WTC11 (cell line): ENCODE measurements at regions not wholly inside any gene's neighbourhood (a gene's known extent, or its start where the extent isn't known, plus 50 kb on each side); places are given as distances from the start of the nearest gene placed in this dataset.

ENCODE experiments used
- ATAC-seq: fragments of 200-7000 bp; cut with Tn5 transposase; 2 replicates; pipeline ENCODE4 v1.10.0; 2021; ENCODE audit warnings: mild to moderate bottlenecking, moderate library complexity
- CTCF ChIA-PET: fragments of 300-600 bp; sonication (Branson Sonifier 250); formaldehyde crosslinking; loops from one replicate; lab custom pipeline; 2021; ENCODE audit warnings: antibody characterized with exemption; lab: Charles Lee
- POLR2A ChIA-PET: fragments of 350-600 bp; sonication (Branson Sonifier 250); formaldehyde crosslinking; loops from one replicate; lab custom pipeline; 2021; ENCODE audit warnings: antibody characterized with exemption; lab: Charles Lee
- DNase-seq: peaks from one replicate; pipeline ENCODE4 v3.0.0; 2021; ENCODE audit warnings: low spot score
- H3K27ac Mint-ChIP-seq: 2 replicates; pipeline ENCODE4 v1.8.0; 2021; ENCODE audit warnings: mixed read lengths
- H3K27me3 Mint-ChIP-seq: 2 replicates; pipeline ENCODE4 v1.8.0; 2021; ENCODE audit warnings: low read depth, mild to moderate bottlenecking, moderate library complexity, mixed read lengths
- H3K36me3 Mint-ChIP-seq: 2 replicates; pipeline ENCODE4 v1.8.0; 2021; ENCODE audit warnings: mixed read lengths
- H3K4me1 Mint-ChIP-seq: 2 replicates; pipeline ENCODE4 v1.8.0; 2022; ENCODE audit warnings: mixed read lengths
- H3K4me3 Mint-ChIP-seq: 2 replicates; pipeline ENCODE4 v1.8.0; 2021; ENCODE audit warnings: mild to moderate bottlenecking, moderate library complexity, mixed read lengths
- H3K9me3 Mint-ChIP-seq: 2 replicates; pipeline ENCODE4 v1.8.0; 2021; ENCODE audit warnings: mixed read lengths
- ARID4B ChIP-seq: sonication (generic); formaldehyde crosslinking; IDR thresholded peaks from 2 replicates; pipeline ENCODE4 v1.8.0; 2023; ENCODE audit warnings: missing genetic modification reagents, mild to moderate bottlenecking, borderline replicate concordance
- CREM ChIP-seq: sonication (generic); formaldehyde crosslinking; IDR thresholded peaks from 2 replicates; pipeline ENCODE4 v1.8.1; 2022; ENCODE audit warnings: mild to moderate bottlenecking, missing genetic modification reagents, moderate library complexity
- ESRRA ChIP-seq: sonication (generic); formaldehyde crosslinking; IDR thresholded peaks from 2 replicates; pipeline ENCODE4 v1.8.1; 2022; ENCODE audit warnings: mild to moderate bottlenecking, missing genetic modification reagents, borderline replicate concordance
- ETV6 ChIP-seq: sonication (generic); formaldehyde crosslinking; IDR thresholded peaks from 2 replicates; pipeline ENCODE4 v1.8.1; 2022; ENCODE audit warnings: mild to moderate bottlenecking, missing genetic modification reagents
- GRHL2 ChIP-seq: fragments of 250-450 bp; sonication (Bioruptor Pico); IDR thresholded peaks from 2 replicates; pipeline ENCODE4 v1.8.0; 2022; ENCODE audit warnings: mild to moderate bottlenecking, moderate library complexity; ENCODE audit not compliant: insufficient replicate concordance, severe bottlenecking
- KAT7 ChIP-seq: sonication (generic); formaldehyde crosslinking; IDR thresholded peaks from 2 replicates; pipeline ENCODE4 v1.8.1; 2023; ENCODE audit warnings: missing genetic modification reagents, mild to moderate bottlenecking, borderline replicate concordance
- MLX ChIP-seq: sonication (generic); formaldehyde crosslinking; IDR thresholded peaks from 2 replicates; pipeline ENCODE4 v1.8.1; 2023; ENCODE audit warnings: mild to moderate bottlenecking, missing genetic modification reagents, moderate library complexity
- NR2C2 ChIP-seq: sonication (generic); formaldehyde crosslinking; IDR thresholded peaks from 2 replicates; pipeline ENCODE4 v1.8.0; 2022; ENCODE audit warnings: mild to moderate bottlenecking, missing genetic modification reagents
- OVOL2 ChIP-seq: fragments of 250-450 bp; sonication (Bioruptor Pico); IDR thresholded peaks from 2 replicates; pipeline ENCODE4 v1.9.0; 2021; ENCODE audit warnings: mild to moderate bottlenecking, borderline replicate concordance
- PRRX2 ChIP-seq: fragments of 250-450 bp; sonication (Bioruptor Pico); IDR thresholded peaks from 2 replicates; pipeline ENCODE4 v1.8.0; 2021; ENCODE audit warnings: mild to moderate bottlenecking
- SMAD3 ChIP-seq: sonication (generic); formaldehyde crosslinking; IDR thresholded peaks from 2 replicates; pipeline ENCODE4 v1.8.0; 2022; ENCODE audit warnings: missing genetic modification reagents, mild to moderate bottlenecking, borderline replicate concordance
- STAT6 ChIP-seq: sonication (generic); formaldehyde crosslinking; conservative IDR thresholded peaks from 2 replicates; pipeline ENCODE4 v1.8.1; 2023; ENCODE audit warnings: mild to moderate bottlenecking, low read depth, missing genetic modification reagents, moderate library complexity
- TCF7 ChIP-seq: sonication (generic); formaldehyde crosslinking; IDR thresholded peaks from 2 replicates; pipeline ENCODE4 v1.8.0; 2022; ENCODE audit warnings: mild to moderate bottlenecking, low read depth, missing genetic modification reagents, moderate library complexity
- USF1 ChIP-seq: sonication (generic); formaldehyde crosslinking; IDR thresholded peaks from 2 replicates; pipeline ENCODE4 v1.8.0; 2022; ENCODE audit warnings: mild to moderate bottlenecking, missing genetic modification reagents
- USF2 ChIP-seq: sonication (generic); formaldehyde crosslinking; IDR thresholded peaks from 2 replicates; pipeline ENCODE4 v1.8.1; 2023; ENCODE audit warnings: mild to moderate bottlenecking, missing genetic modification reagents, moderate library complexity
- ZNF219 ChIP-seq: sonication (generic); formaldehyde crosslinking; IDR thresholded peaks from 2 replicates; pipeline ENCODE4 v1.8.0; 2023; ENCODE audit warnings: missing genetic modification reagents, mild to moderate bottlenecking, borderline replicate concordance
- ZNF416 ChIP-seq: fragments of 250-450 bp; sonication (Bioruptor Pico); IDR thresholded peaks from 2 replicates; pipeline ENCODE4 v1.9.0; 2021; ENCODE audit warnings: mild to moderate bottlenecking, inconsistent platforms
- ZNF671 ChIP-seq: fragments of 250-450 bp; sonication (Bioruptor Pico); IDR thresholded peaks from 2 replicates; pipeline ENCODE4 v1.8.0; 2021; ENCODE audit warnings: mild to moderate bottlenecking
- TF ChIP-seq, protein P1 (sequence below): sonication (generic); formaldehyde crosslinking; IDR thresholded peaks from 2 replicates; pipeline ENCODE4 v1.8.1; 2022; ENCODE audit warnings: low read depth, mild to moderate bottlenecking, moderate library complexity, missing genetic modification reagents, borderline replicate concordance
- TF ChIP-seq, protein P2 (sequence below): sonication (generic); formaldehyde crosslinking; IDR thresholded peaks from 2 replicates; pipeline ENCODE4 v1.8.1; 2023; ENCODE audit warnings: mild to moderate bottlenecking, missing genetic modification reagents
- TF ChIP-seq, protein P3 (sequence below): sonication (generic); formaldehyde crosslinking; IDR thresholded peaks from 2 replicates; pipeline ENCODE4 v1.8.0; 2022; ENCODE audit warnings: mild to moderate bottlenecking, missing genetic modification reagents

DNA sequence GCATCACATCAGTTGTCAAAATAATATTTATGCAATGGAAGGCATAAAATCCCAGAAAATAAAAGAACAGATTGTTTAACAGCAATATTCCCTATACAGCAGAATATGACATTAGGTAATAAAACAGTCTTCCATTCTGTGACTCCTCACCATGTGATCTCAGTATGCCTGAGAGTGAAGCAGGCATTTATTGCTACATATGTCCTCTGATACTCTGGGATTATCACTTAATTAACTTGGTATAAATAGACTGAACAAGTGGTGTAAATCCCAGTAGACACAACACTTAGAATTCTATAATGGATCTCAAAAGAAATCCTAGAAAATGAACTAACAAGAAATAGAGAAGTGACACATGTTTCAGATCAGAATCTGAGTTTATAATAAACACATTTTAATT lies 841.3 kb downstream of the PDHA2 start:
- H3K27ac Mint-ChIP-seq = no peak overlapping the region
- no peak overlapping the region for H3K4me3 Mint-ChIP-seq
- TF ChIP-seq CREM (CRISPR knock-in tag) = no peak
- no peak for TF ChIP-seq USF1 (CRISPR knock-in tag)
- TF ChIP-seq ZNF671 (CRISPR knock-in tag) = no peak
- no peak for TF ChIP-seq ARID4B (CRISPR knock-in tag)
- no peak for TF ChIP-seq ZNF416 (CRISPR knock-in tag)
- TF ChIP-seq, protein P1, sequence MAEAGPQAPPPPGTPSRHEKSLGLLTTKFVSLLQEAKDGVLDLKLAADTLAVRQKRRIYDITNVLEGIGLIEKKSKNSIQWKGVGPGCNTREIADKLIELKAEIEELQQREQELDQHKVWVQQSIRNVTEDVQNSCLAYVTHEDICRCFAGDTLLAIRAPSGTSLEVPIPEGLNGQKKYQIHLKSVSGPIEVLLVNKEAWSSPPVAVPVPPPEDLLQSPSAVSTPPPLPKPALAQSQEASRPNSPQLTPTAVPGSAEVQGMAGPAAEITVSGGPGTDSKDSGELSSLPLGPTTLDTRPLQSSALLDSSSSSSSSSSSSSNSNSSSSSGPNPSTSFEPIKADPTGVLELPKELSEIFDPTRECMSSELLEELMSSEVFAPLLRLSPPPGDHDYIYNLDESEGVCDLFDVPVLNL = no peak
- no peak for TF ChIP-seq MLX (CRISPR knock-in tag)
- TF ChIP-seq STAT6 (CRISPR knock-in tag) = no peak
- no peak for TF ChIP-seq KAT7 (CRISPR knock-in tag)
- H3K9me3 Mint-ChIP-seq = peaks cover 10% of the 10 kb centered on the region
- no peak for ATAC-seq
- ChIA-PET POLR2A (no interaction called here), CTCF (no interaction called here)
- H3K27me3 Mint-ChIP-seq = no peaks in the 10 kb centered on the region
- DNase-seq = no peak
- peaks cover 4% of the 10 kb centered on the region; the same call in 1 of the 2 replicates for H3K36me3 Mint-ChIP-seq
- H3K4me1 Mint-ChIP-seq = no peaks in the 10 kb centered on the region

GRCh38 chr4:96685691-96686090 lies 845.8 kb downstream of the PDHA2 start:
- Mint-ChIP-seq H3K36me3 (no peaks in the 10 kb centered on the region), H3K27ac (no peak overlapping the region), H3K4me1 (no peaks in the 10 kb centered on the region), H3K9me3 (peaks cover 6% of the 10 kb centered on the region), H3K27me3 (no peaks in the 10 kb centered on the region), H3K4me3 (no peak overlapping the region)
- no peak for TF ChIP-seq USF1 (CRISPR knock-in tag)
- TF ChIP-seq USF2 (CRISPR knock-in tag) = no peak
- TF ChIP-seq PRRX2 (CRISPR knock-in tag) = no peak
- no peak for TF ChIP-seq NR2C2 (CRISPR knock-in tag)
- TF ChIP-seq ZNF219 (CRISPR knock-in tag) = no peak
- TF ChIP-seq OVOL2 (CRISPR knock-in tag) = no peak
- no peak for TF ChIP-seq ESRRA (CRISPR knock-in tag)
- TF ChIP-seq MLX (CRISPR knock-in tag) = no peak
- TF ChIP-seq GRHL2 (CRISPR knock-in tag) = no peak
- TF ChIP-seq SMAD3 (CRISPR knock-in tag) = no peak
- no peak for TF ChIP-seq ETV6 (CRISPR knock-in tag)
- TF ChIP-seq, protein P2, sequence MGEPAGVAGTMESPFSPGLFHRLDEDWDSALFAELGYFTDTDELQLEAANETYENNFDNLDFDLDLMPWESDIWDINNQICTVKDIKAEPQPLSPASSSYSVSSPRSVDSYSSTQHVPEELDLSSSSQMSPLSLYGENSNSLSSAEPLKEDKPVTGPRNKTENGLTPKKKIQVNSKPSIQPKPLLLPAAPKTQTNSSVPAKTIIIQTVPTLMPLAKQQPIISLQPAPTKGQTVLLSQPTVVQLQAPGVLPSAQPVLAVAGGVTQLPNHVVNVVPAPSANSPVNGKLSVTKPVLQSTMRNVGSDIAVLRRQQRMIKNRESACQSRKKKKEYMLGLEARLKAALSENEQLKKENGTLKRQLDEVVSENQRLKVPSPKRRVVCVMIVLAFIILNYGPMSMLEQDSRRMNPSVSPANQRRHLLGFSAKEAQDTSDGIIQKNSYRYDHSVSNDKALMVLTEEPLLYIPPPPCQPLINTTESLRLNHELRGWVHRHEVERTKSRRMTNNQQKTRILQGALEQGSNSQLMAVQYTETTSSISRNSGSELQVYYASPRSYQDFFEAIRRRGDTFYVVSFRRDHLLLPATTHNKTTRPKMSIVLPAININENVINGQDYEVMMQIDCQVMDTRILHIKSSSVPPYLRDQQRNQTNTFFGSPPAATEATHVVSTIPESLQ = no peak
- TF ChIP-seq, protein P3, sequence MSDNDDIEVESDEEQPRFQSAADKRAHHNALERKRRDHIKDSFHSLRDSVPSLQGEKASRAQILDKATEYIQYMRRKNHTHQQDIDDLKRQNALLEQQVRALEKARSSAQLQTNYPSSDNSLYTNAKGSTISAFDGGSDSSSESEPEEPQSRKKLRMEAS (CRISPR knock-in tag) = no peak
- no peak for TF ChIP-seq TCF7 (CRISPR knock-in tag)
- POLR2A ChIA-PET = no interaction called here
- CTCF ChIA-PET = no interaction called here
- DNase-seq (no peak), ATAC-seq (no peak)
